Astrocyte of the hippocampus (primary cell): ENCODE measurements at regions not wholly inside any gene's neighbourhood (a gene's known extent, or its start where the extent isn't known, plus 50 kb on each side); places are given as distances from the start of the nearest gene placed in this dataset.

Source experiments
- DNase-seq: peaks from one replicate; pipeline ENCODE4 v3.0.0; 2011; ENCODE audit warnings: low read depth, low spot score

GRCh38 chr12:88947486-88948043 lies 367.3 kb upstream of the KITLG start:
- no peak for DNase-seq

DNA sequence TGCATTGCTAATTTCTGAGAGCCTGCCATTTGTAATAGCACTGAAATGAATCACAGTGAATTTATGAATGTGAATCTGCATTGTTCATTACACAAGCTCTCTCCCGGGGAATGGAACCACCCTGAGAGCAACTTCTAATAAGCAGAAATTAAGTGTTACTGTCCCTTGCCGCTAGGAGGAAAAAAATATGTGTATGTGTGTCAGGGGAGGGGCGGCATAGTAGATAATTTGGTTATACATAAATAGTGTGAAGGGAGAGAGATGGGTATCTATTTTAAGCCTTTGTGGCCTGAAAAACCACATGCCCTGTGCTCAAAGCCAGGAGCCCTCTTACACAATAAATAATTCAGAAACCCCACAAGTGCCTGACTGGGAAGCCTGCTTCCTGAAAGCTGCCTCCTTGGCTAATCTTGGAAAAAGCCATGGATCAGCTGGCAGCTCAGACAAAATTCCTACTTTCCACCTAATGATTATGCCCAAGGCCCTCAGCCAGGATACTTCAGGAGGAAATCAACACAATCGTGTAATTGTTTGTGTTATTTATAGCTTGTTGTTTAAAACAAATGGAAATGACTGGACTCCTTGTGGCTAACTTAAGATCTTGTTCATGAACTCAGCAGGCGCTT lies 366.2 kb upstream of the KITLG start:
- DNase-seq: peak; percentile 80

DNA sequence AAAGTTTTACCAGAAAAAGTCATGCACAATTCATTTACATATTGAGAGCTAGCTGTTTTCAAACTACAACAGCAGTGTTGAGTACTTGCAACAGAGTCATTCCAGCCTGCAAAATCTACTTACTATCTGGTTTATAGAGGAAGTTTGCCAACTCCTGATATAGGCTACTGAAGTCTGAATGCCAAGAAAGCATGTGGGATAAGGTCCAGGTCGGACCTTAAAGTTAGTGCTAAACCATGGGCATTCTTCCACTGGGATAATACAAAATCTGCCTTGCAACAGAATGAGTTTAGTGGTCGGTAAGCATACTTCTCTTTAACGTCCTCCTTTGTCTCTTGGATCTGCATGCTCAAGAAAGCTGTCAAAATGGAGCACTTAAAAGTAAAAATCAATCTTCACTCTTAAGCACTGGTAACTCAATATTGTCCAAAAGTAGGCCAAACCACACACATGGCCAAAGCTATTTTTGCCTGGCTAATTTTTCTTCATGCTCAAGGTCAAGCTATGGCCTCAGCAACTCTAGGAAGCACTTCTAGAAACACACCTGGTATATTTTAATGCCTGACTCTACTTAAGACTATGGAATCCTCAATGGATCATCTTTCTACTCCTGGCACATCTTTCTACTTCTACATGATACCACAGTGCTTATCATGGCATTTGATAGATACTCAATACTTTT lies 364.9 kb upstream of the KITLG start:
- peak; percentile 28 for DNase-seq

- DNase-seq: peak; percentile 39
Measured at GRCh38 chr12:88944397-88944796, 364.1 kb upstream of the KITLG start.

- DNase-seq: no peak
Measured at GRCh38 chr12:88940854-88941253, 360.6 kb upstream of the KITLG start.

DNA sequence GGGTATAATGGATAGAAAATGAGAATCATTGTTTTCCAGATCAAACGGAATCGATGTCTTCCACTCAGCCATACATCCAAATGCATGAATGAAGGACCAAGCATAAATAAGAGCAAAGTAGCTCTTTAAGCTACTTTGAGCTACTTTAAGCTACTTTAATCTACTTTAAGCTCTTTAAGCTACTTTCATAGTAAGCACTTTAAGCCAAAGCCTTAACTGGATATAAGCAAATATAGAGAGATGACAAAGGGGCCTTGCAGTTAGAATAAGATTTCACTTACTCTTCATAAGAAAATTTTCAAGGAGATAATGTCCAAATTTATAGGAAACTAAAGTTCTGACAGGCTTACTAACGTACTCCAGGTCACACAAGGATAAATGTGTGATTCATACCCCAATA lies 355.6 kb upstream of the KITLG start:
- no peak for DNase-seq

- peak; percentile 68 for DNase-seq
Measured at GRCh38 chr12:88934163-88934747, 354.0 kb upstream of the KITLG start.

- no peak for DNase-seq
Measured at GRCh38 chr12:88932457-88932856, 352.2 kb upstream of the KITLG start.

GRCh38 chr12:88931598-88931997 lies 351.3 kb upstream of the KITLG start:
- DNase-seq: peak; percentile 42

DNA sequence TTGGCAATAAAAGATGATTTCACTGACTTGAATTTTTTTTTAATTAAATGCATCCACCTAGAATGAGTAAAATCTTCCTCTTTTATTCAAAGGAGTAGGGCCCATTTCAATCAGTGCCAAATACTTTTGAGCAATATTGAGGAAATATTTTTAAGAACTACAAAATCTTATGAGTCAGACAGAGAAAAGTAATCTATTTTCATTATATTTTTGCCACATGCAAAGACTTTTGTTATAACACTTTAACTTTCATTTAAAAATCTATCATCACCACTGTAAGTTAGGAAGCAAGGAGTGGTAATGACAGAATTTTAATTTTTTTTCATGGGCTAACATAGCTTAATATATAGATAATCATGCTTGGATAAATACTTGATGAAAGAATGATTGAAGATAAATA lies 345.2 kb upstream of the KITLG start:
- DNase-seq: no peak

DNA sequence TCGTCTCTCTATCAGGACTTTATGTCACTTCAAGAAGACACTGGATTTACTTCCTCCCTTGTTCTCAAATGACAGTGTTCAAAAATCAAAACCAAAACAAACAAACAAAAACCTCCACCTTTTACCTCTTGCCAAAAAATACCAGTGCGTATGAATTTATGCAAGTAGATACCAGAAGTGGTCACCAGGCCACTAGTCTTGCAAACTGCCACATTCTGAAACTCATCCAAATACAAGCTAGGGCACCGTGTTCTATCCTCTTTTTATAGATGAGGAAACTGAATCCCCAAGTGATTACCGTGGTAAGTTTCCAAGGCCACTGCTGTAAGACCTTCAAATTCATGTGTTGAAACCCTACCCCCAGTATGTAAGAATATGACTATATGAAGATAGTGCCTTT lies 343.9 kb upstream of the KITLG start:
- no peak for DNase-seq

GRCh38 chr12:88923631-88924030 lies 343.4 kb upstream of the KITLG start:
- DNase-seq: no peak

- no peak for DNase-seq
Measured at GRCh38 chr12:88922816-88923215, 342.5 kb upstream of the KITLG start.

GRCh38 chr12:88921890-88922532 lies 341.7 kb upstream of the KITLG start:
- no peak for DNase-seq

- DNase-seq: no peak
Measured at GRCh38 chr12:88921434-88921833, 341.2 kb upstream of the KITLG start.

DNA sequence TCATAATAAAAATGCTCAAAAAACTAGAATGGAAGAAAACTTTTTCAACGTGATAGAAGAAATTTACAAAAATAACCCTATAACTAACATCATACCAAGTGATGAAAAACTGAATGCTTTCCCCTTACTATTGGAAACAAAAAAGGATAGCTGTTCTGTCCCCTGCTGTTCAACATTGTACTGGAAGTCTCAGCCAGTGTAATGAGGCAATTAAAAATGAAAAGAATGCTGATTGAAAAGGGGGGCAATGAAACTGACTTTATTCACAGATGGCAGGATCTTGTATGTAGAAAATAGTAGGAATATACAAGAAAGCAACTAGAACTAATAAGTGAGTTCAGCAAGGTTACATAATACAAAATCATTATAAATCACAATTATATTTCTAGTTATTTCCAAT lies 337.9 kb upstream of the KITLG start:
- DNase-seq: no peak

DNA sequence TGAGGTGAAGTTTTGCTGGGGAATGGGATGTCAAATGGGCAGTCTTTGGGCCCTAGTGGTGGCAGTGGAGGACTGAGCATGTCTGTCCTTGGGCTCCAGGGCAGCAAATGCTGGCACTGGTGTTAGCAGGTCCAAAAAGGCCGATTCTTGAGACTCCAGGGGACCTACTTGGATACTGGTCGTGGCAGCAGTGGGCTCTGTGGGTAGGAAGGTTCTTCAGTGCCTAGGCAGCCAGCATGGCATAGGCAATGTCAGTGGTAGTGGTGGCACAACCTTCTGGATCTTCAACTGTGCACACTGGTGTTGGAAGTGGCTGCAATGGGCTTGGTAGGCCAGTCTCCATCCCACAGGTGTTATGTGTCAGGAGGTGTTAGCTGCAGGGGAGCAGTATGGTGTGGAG lies 334.7 kb upstream of the KITLG start:
- DNase-seq: no peak

GRCh38 chr12:88909510-88909909 lies 329.2 kb upstream of the KITLG start:
- no peak for DNase-seq

- DNase-seq: no peak
Measured at GRCh38 chr12:88908345-88908744, 328.1 kb upstream of the KITLG start.

DNA sequence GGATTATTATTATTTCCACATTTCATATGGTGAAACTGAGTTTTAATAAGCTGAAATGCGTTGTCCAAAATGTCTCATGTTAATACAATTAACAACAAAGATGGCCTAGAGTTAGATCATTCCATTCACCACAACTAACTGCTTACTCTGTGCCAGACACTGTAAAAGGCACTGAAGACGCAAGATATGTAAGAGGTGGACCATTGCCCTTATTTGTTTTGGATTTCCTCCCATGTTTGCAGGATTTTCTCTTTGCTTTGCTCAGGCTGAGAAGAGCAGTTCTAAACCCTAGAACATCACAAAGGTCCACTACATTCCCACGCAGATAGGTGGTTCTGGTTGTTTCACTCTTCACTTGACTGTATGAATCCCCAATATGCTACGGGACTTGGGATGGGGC lies 324.4 kb upstream of the KITLG start:
- no peak for DNase-seq

- no peak for DNase-seq
Measured at GRCh38 chr12:88903333-88903732, 323.1 kb upstream of the KITLG start.

DNA sequence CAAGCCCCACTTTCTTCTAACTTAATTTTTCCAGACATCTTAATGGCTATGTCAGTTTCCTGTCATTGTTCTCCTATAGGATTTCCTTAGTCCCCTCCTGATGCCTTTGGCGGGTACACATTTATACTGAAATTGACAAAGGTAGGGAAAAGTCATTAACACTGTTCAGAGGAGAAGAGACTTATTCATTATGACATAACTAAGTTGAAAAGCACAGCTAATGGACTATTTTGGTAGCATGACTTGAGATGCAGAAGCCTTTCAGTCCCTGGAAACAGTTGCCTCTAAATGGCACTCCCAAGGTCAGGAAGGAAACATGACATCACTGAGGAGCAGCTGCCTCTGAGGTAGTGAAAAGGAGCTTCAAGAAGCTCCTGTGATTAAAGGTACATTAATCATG lies 317.5 kb upstream of the KITLG start:
- no peak for DNase-seq
